NK-92 (cell line): ENCODE measurements at regions not wholly inside any gene's neighbourhood (a gene's known extent, or its start where the extent isn't known, plus 50 kb on each side); places are given as distances from the start of the nearest gene placed in this dataset.

Source experiments
- DNase-seq: peaks from one replicate; lab custom pipeline; 2025; ENCODE audit not compliant: unreplicated experiment; lab: John Stamatoyannopoulos, UW

DNA sequence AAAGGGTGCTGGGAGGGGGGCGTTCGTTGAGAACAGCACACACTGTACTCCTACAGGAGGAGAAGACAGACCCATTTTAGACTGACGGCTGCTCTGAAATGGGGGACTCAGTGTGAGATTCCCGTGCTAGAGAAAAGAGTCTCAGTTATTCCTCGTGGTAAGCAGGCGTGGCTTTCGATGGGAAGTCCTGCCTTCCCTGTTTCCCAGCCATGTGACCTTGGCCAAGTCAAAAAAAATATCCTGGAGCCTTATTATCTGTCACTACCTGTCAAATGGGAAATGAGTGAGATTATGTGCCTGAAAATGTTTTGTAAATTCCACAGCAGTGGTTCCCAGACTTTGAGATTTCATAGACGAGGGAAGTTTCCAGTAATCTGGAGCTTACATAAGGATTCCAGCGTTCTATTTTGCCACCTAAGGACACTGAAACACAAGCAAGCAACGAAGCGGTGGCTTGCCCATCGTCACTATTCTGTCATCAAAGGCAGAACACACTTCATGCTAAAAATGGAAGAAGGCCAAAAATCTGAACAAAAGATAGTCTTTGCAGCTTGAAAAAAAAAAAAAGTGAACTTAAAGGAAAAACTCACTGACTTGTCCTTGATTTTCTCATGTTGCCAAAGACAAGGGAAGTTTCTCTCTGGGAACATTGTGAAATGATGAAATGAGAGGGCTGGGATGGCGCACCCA is 253.4 kb upstream of the RPL38 start:
- DNase-seq: no peak

DNA sequence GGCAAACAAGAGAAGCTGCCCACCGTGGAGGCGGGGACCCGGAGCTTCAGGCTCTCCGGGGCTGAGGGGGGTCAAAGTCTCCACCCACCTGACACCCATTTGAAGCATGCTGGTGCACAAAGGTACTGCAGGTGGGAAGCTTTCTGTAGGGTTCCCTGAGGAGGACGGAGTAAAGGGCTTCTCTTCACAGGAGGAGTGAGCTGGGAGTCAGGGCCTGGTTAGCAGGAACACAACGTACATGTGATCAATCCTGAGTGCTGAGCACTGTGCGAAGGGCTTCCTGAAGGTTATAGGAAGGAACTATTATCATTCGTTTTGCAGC is 252.9 kb upstream of the RPL38 start:
- no peak for DNase-seq

DNA sequence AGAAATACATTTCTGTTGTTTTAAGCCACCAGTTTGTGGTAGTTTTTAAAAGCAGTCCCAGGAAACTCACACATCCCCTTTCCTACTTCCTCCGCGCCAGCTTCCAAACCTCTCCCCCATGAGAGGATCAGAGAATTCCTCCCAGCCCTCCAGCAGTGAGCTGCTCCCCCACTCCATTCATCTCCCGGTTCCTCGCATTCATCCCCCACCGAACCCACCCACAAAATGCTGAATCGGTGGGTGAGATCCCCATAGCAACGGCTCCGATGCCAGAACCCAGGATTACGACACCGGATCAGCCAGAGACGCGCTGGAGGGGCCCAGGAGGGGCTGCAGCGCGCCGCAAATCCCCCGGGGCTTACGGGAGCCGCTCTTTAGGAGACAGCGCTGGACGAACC is 251.4 kb upstream of the RPL38 start:
- no peak for DNase-seq

DNA sequence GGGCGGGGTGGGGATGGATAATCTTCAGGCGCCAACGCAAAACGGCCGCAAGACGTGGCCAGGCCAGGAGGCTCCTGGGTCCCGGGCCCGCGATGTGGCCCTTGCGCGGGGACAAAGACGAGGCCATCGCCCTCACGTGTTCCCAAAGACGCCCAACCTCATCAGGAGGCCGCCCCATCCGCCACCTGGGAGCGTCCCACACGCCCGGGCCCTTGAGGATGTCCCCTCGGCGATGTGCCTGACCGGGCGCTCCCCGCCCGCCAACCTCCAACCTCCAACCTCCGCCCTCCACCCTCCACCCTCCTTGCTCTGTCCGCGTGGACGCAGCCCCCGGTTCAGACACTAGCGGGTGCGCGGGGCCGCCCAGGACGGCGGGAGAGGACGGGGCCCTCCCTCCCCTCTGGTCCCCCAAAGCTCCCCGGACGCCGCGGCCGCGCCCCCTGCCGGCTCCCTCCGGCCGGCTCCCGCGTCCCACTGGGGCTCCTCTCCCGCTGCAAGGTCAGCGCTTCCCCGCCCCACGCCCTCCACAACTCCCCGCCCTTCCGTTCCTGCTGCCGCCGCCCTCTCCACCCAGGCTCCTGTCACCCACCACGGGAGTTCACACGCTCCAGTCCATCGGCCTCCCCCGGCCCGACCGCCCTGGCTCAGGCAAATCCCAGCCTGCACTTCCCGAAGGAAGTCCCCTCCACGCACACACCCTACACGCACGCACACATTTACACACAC is 250.8 kb upstream of the RPL38 start:
- DNase-seq: no peak

DNA sequence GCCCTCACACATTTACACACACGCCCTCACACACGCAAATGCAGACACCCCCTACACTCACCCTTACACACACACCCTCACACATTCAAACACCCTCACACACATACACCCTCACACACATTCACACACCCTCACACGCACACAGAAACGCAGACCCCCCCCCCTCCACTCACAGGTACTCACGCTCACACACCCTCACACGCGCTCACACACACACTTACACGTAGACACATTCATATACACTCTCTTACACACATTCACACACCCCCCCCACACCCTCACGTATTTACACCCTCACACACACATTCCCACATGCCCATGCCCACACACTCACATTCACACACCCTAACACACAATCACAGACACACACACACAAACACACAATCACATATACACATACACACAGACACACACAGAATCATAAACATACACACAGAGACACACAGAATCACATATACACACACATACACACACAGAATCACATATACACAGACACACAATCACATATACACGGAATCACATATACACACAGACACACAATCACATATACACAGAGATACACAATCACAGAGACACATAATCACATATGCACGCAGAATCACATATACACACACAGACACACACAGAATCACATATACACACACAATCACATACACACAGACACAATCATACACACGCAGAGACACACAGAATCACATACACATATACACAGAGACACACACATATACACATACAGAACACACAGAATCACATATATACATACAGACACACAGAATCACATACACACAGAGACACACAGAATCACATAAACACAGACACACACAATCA is 250.1 kb upstream of the RPL38 start:
- DNase-seq: no peak

DNA sequence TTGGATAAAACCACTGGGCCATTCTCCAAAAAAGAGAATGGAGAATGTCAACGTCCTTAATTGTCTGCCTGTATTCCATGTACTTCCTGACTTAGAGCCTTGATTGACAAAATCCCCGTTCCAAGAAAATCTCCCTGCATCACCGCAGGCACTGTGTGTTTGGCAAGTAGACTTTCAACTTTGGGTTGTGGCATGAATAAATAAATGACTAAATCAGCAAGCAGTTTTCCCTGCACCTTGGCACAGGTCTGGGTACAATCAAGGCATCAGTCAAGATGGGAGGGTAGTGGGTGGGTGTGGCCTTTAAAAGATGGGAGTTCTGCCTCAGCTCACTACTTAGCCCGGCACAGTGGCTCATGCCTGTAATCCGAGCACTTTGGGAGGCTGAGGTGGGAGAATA is 248.5 kb upstream of the RPL38 start:
- no peak for DNase-seq

DNA sequence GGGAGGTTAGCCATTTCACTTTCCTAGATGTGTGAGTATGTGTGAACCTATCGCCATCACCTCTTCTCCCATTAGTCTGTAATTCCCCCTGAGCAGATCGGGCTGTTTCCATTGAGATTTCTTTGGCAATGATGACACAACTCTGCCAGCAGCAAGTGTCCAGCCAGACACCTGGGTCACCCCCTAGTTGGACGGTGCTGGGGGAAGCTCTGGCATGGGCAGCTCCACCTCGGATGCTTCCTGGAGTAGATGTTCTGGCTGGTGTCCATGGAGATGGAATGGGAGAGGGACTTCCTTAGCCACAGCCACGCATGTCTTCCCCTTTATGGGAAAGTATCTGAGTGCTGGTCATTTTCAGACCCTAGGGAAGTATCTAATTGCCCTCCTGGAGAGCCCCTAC is 247.9 kb upstream of the RPL38 start:
- no peak for DNase-seq

DNA sequence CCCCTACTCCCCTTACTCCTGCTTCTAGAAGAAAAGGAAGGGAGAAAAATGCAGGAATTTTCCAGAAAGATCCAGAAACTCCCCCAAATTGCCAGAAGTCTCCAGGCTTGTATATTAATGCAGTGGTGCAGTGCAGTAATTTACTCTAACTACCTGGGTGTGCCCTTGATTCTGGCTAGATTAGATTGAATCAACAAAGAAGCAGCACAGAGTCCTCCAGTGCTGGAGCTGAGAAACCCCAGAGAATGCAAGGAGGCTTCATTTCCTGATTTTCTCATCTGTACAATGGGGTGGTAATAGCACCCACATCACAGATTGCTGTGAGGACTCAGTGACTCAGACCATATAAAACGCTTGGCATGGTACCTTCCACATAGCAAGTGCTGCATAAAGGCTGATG is 247.3 kb upstream of the RPL38 start:
- DNase-seq: no peak

DNA sequence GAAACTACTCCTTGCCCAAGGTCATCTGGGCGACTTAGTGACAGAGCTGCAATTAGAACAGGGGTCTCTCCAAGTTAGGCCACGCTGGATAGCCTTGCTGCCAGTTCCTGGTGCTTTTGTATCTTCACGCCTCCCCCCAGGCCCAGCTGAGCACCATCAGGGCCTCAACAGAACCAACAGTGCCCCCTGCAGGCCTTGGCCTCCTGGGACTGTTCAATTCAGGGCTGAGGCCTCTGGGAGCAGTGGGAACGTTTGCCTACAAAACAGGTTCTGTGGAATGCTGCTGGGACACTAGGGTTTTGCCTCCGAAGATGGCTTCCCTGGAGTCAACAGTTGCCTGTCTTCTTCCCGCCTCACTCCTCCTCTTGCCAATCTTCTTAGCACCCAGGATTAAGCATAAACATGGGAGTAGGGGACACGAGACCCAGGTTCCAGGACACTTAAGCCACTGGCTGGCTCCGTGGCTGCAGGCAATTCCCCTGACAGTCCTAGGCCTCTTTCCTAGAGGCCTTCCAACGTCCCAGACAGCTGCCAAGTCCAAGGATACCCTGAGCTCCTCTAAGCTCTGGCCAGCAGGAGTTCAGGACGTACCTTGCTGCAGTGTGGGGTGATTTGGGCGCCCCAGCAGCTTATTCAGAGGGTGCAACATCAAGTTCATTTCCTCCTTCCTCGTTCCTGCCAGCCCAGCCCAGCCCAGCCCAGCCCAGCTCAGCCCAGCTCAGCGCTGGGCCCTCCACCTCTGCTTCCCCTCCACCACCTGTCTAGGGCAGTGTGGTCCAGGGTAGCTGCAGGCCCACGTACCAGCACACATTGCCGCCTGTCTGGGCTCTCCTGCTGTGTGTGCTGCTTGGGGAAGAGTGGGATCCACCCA is 246.6 kb upstream of the RPL38 start:
- no peak for DNase-seq

DNA sequence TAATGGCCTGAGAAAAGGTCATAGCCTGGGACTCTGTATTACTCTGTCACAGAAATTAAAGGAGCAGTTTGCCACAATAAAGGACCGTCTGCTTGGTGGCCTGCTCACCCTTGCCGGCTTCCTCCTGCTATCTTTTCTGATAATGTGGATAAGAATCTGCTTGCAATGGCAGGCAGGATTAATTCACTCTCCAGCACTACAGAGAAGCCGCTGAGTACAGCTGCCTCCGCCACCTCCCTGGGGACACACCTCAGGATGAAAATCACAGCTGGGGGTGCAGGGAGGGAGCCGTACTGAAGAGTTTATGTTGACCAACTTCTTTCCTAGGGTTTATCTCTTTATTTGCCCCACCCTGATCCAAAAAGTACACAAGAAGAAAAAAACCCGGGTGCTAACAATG is 245.9 kb upstream of the RPL38 start:
- DNase-seq: no peak

DNA sequence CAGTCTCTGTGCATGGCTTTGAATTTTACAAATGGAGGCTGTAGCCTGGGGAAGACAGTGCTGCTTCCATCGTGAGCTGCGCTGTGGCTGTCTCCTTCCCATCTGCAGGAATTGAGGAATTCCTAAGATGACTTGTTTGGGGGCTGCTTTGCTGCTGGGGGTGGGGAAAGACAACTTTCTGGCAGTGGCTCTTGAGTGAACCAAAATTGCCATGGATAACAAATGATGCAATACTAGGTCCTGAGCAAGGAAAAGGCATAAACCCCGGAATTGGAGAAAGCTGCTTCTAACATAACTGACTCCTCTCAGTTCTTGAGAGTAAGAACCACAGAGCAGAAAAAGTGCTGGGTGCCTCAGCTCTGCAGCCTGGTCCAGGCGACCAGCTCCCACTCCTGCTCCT is 245.0 kb upstream of the RPL38 start:
- DNase-seq: no peak

DNA sequence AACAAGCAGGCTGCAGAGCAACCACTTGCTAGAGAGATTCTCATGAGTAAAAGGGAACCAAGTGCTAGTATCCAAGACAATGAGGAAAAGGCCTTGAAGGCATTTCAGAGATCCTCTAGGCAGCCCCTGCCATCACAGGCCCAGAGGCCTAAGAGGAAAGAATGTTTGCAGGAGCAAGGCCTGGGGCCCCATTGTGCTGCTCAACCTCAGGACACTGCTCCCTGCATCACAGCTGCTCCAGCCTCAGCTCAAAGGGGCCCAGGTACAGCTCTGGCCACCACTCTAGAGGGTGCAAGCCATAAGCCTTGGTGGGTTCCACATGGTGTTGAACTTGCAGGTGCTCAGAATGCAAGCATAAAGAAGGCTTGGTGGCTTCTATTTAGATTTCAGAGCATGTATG is 243.0 kb upstream of the RPL38 start:
- no peak for DNase-seq

DNA sequence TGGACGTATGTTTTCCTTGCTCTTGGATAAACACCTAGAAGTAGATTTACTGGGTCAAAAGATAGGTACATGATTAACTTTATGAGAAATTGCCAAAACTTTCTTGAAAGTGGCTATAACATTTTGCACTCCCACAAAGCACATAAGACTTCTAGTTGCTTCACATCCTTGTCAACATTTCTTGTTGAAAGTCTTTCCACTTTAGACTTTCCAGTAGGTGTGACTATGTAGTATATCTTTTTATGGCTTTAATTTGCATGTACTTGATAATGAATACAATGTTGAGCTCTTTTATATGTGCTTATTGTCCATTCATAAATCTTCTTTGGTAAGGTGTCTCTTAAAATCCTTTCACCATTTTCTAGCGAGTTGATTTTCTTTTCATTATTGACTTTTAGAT is 241.2 kb upstream of the RPL38 start:
- no peak for DNase-seq

DNA sequence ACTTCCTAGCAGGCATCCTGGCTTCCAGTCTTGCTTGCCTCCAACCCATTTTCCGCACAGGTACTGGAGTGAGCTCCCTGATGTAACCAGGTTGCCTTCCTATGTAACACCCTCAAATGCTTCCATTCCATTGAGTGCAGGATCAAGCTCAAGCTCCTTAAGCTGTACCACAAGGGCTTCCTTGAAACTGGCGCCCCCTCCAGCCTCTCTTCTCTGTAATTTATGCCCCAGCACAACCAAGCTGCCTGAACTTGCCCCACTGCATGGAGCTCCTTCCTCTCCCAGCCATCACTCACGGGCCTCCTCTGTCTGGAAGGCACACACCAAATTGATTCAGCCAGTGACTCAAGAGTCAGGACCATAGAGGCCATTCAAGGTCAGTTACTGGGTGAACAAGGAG is 234.8 kb upstream of the RPL38 start:
- no peak for DNase-seq

DNA sequence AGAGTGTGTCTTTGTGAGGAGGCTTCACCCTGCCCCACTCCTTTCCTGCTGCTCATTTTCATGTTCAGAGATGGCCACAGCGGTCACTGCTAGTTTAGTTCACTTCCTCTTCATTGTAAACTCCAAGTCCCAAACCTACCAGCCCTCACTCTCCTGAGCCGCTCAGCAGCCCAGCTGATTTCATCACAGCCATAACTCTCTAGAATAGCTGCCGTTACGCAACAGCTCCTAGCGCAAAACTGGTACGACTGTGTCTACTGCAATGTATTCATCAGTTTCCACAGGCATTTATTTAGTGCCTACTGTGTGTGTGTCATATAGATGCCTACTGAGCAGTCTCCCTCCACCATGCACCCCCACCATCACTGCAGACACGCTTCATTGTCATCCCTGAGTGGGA is 233.5 kb upstream of the RPL38 start:
- DNase-seq: no peak

DNA sequence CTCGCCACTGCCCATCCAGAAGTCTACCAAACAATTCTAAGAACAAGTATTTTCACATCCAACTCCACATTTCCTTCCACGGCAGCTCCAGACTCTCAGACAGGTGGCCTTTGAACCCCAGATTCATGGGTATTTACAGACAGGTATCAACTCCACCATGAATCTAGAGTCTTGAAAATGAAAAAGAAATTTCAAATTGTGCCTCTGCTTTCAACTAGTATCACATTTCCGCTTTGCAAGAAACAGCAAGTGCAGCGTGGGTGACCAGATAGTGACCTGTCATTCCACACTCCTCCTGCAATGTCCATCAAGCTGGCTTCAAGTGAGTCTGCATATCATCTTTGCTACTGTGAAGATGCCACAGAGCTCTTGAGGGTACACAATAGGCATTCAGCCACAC is 232.4 kb upstream of the RPL38 start:
- DNase-seq: no peak

DNA sequence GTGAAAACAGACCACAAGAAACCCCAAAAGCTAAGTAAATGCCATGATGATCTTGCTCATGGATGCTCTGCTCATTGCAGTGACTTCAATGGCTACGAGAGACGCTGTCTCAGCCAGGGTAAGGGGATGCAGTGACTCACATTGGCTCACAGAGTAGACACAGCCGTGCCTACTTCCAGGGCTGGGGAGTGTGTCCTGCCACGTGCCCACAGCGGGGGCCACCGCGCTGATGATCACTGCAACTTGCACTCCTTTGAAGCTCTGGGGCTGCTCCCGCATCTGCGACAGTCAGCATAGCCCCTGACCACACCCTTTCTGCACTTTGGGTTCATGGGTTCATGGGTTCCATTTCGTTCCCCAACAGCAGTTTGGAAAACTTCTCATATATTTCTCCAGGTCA is 231.4 kb upstream of the RPL38 start:
- no peak for DNase-seq

DNA sequence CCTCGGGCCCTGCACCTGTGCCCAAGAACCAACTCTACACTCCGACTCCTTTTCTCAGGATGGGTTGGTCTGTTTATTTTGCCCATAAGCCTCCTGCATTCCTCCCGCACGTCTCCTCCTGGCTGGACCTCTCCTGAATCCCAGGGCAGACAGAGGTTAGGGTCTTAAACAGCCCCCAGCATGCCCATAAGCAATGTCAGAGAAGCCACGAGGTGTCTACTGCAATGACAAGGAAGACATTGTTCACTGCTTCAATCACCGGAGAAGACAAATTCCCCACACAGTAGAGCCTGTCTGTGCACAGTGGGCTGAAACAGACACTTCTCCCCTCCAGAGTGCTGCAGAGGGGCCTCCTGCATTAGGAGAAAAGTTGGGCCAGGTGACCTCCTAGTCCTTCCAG is 230.6 kb upstream of the RPL38 start:
- DNase-seq: no peak

DNA sequence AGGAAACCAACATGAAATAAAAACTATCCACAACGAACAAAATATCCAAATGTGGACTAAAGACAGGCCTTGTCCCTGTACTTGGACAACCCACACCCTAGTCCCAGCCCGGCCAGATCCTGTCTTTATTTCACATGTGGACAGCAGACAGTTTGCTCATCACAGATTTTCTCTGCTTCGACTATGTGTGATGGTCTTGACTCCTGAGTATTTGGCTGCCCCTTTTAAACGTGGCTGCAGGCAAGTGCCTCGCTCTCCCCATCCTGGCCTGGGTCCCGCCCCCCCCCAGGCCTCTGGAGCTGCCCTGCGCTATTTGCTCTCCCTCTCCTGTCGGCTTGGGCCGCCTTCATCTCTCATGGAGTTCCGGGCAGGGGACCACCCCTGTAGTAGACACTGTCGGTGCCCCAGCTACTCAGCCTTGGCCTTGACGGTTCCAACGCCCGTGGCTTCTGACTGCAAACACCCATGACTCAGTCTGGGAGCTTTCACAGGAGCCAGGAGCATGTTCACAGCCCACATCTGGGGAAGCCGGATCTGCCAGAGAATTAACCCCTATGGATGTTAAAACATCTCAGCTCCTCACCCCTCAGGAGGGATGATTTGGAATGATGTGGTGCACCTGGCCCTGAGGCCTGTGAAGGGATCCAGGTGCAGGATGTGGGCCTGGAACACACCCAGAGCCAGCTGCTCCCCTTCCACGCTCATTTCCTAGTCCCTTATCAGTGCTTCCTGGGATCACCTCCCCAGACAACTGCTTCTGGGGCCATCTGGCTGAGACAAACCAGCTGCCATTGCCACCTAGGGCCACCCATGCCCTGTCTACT is 229.7 kb upstream of the RPL38 start:
- DNase-seq: no peak

DNA sequence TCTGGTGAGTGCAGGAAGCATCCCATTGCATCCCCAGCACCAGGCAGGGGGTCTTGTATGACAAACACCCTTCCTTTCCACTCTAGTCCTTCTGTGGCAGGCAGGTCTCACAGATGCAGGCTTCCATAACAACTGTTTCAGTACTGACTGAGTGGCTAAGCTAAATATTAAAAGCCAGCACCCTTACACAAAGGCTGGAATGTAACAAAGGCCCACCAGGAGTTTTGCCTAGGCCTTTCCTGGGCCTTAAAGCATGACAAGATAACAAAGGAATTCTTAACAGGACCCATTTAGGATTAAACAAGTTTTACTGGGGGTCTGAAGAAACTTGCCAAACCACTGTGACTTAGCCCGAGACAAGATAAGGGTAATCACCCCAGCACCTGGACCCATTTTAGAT is 228.9 kb upstream of the RPL38 start:
- no peak for DNase-seq

DNA sequence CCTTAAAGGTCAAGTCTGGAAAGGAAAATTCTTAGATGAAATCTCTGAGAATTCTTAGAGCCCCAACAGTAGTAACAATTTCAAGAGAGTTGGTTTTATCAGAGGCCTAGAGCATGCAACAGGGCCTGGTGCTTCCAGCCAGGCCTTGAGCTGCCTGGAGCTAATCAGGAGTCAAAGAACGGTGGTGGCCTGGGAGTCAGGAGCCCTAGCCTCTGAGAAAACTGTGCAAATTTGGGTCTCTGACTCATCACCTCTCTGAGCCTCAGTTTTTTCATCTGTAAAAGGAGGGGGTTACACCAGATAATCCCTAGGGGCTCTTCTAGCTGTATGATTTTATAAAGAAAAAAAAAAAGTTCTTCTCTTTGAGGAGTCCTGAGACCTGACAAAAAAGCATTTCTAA is 227.3 kb upstream of the RPL38 start:
- DNase-seq: no peak
